Activated naive CD4-positive, alpha-beta T cell treated with anti-CD3 and anti-CD28 coated beads, Interleukin-2, amount 50 U/mL, for 72 hours (primary cell): ENCODE measurements at regions not wholly inside any gene's neighbourhood (a gene's known extent, or its start where the extent isn't known, plus 50 kb on each side); places are given as distances from the start of the nearest gene placed in this dataset.
"Not testable (repeated sequence)": the region's sequence is repeated elsewhere in the genome, so short reads cannot be mapped to it uniquely, and the experiment has no call there.

Experiments
- ATAC-seq, 2 donors: fragments of 150-1000 bp; cut with Tn5 transposase; 2 replicates each; pipeline ENCODE4 v1.10.0; 2021; ENCODE audit warnings: mild to moderate bottlenecking in 2 of 2, moderate library complexity in 2 of 2
- DNase-seq, 2 donors: peaks; one replicate each; pipeline ENCODE4 v3.0.0; 2021 to 2022; ENCODE audit warnings: low spot score in 2 of 2
- H3K27ac Mint-ChIP-seq, 2 donors: one replicate each; pipeline ENCODE4 v1.8.0; 2022; ENCODE audit warnings: mild to moderate bottlenecking in 2 of 2, mixed read lengths in 2 of 2
- H3K36me3 Mint-ChIP-seq, 2 donors: one replicate each; pipeline ENCODE4 v1.8.0; 2022; ENCODE audit warnings: mixed read lengths in 2 of 2
- H3K9me3 Mint-ChIP-seq, 2 donors: one replicate each; pipeline ENCODE4 v1.8.0; 2022; ENCODE audit warnings: mixed read lengths in 2 of 2

GRCh38 chr16:9141813-9142212 is 50.4 kb downstream of the HAPSTR1 start:
- H3K27ac Mint-ChIP-seq, result no peak overlapping the region
- DNase-seq (no peak), ATAC-seq (no peak)
- no peaks in the 10 kb centered on the region for H3K36me3 Mint-ChIP-seq
- H3K9me3 Mint-ChIP-seq, result no peaks in the 10 kb centered on the region

- DNase-seq (no peak), ATAC-seq (no peak)
- H3K9me3 Mint-ChIP-seq, result no peaks in the 10 kb centered on the region
- no peak overlapping the region for H3K27ac Mint-ChIP-seq
- H3K36me3 Mint-ChIP-seq, result no peaks in the 10 kb centered on the region
These were observed 52.7 kb downstream of the HAPSTR1 start for GRCh38 chr16:9144106-9144505.

GRCh38 chr16:9148374-9149015 is 57.1 kb downstream of the HAPSTR1 start:
- Mint-ChIP-seq H3K27ac (no peak overlapping the region), H3K9me3 (peaks cover 0 to 4% of the 10 kb centered on the region in 2 donors), H3K36me3 (no peaks in the 10 kb centered on the region)
- DNase-seq, result no peak
- no peak for ATAC-seq

- H3K9me3 Mint-ChIP-seq, result peaks cover 0 to 6% of the 10 kb centered on the region in 2 donors
- no peak for ATAC-seq
- no peak overlapping the region for H3K27ac Mint-ChIP-seq
- no peak for DNase-seq
- H3K36me3 Mint-ChIP-seq, result no peaks in the 10 kb centered on the region
These were observed 59.6 kb downstream of the HAPSTR1 start for GRCh38 chr16:9151074-9151473.

GRCh38 chr16:9151597-9151996 is 60.2 kb downstream of the HAPSTR1 start:
- Mint-ChIP-seq H3K9me3 (peaks cover 0 to 6% of the 10 kb centered on the region in 2 donors), H3K27ac (no peak overlapping the region), H3K36me3 (no peaks in the 10 kb centered on the region)
- no peak for ATAC-seq
- no peak for DNase-seq

GRCh38 chr16:9152649-9153501 is 61.4 kb downstream of the HAPSTR1 start:
- ATAC-seq, result no peak
- H3K9me3 Mint-ChIP-seq, result peaks cover 0 to 6% of the 10 kb centered on the region in 2 donors

GRCh38 chr16:9153502-9153864 is 62.0 kb downstream of the HAPSTR1 start:
- DNase-seq, result no peak
- Mint-ChIP-seq H3K36me3 (no peaks in the 10 kb centered on the region), H3K27ac (no peak overlapping the region), H3K9me3 (peaks cover 0 to 6% of the 10 kb centered on the region in 2 donors)
- ATAC-seq, result no peak

More at GRCh38 chr16:9152649-9153501, 61.4 kb downstream of the HAPSTR1 start:
- no peak for DNase-seq
- no peak overlapping the region for H3K27ac Mint-ChIP-seq
- H3K36me3 Mint-ChIP-seq, result no peaks in the 10 kb centered on the region

GRCh38 chr16:9154567-9155410 is 63.3 kb downstream of the HAPSTR1 start:
- ATAC-seq, result no peak
- Mint-ChIP-seq H3K27ac (no peak overlapping the region), H3K36me3 (no peaks in the 10 kb centered on the region), H3K9me3 (peaks cover 0 to 6% of the 10 kb centered on the region in 2 donors)
- no peak for DNase-seq

- peaks cover 0 to 6% of the 10 kb centered on the region in 2 donors for H3K9me3 Mint-ChIP-seq
- H3K27ac Mint-ChIP-seq, result no peak overlapping the region
- no peak for DNase-seq
- H3K36me3 Mint-ChIP-seq, result no peaks in the 10 kb centered on the region
- ATAC-seq, result no peak
These were observed 64.4 kb downstream of the HAPSTR1 start for GRCh38 chr16:9155871-9156270.

- no peaks in the 10 kb centered on the region for H3K36me3 Mint-ChIP-seq
- DNase-seq, result peak in 1 of 2 donors; percentile 94
- H3K27ac Mint-ChIP-seq, result no peak overlapping the region
- ATAC-seq, result peak in 1 of 2 donors; percentile 82
- H3K9me3 Mint-ChIP-seq, result no peaks in the 10 kb centered on the region
These were observed 68.6 kb downstream of the HAPSTR1 start for GRCh38 chr16:9159839-9160550.

GRCh38 chr16:9160551-9160911 is 69.1 kb downstream of the HAPSTR1 start:
- no peaks in the 10 kb centered on the region for H3K36me3 Mint-ChIP-seq
- H3K27ac Mint-ChIP-seq, result no peak overlapping the region
- ATAC-seq (no peak), DNase-seq (no peak)
- H3K9me3 Mint-ChIP-seq, result no peaks in the 10 kb centered on the region

- no peak for ATAC-seq
- Mint-ChIP-seq H3K36me3 (no peaks in the 10 kb centered on the region), H3K27ac (no peak overlapping the region), H3K9me3 (no peaks in the 10 kb centered on the region)
- no peak for DNase-seq
These were observed 74.2 kb downstream of the HAPSTR1 start for GRCh38 chr16:9165681-9166080.

- not testable (repeated sequence) for DNase-seq, H3K27ac Mint-ChIP-seq, ATAC-seq, H3K36me3 Mint-ChIP-seq, H3K9me3 Mint-ChIP-seq
These were observed 75.0 kb downstream of the HAPSTR1 start for GRCh38 chr16:9166326-9166993.

GRCh38 chr16:9169094-9169493 is 77.7 kb downstream of the HAPSTR1 start:
- H3K9me3 Mint-ChIP-seq, result no peaks in the 10 kb centered on the region
- no peak overlapping the region for H3K27ac Mint-ChIP-seq
- DNase-seq (no peak), ATAC-seq (no peak)
- no peaks in the 10 kb centered on the region for H3K36me3 Mint-ChIP-seq

GRCh38 chr16:9170470-9170869 is 79.0 kb downstream of the HAPSTR1 start:
- Mint-ChIP-seq H3K27ac (no peak overlapping the region), H3K36me3 (no peaks in the 10 kb centered on the region), H3K9me3 (no peaks in the 10 kb centered on the region)
- ATAC-seq (no peak), DNase-seq (no peak)
